ENCODE measurements at regions not wholly inside any gene's neighbourhood (a gene's known extent, or its start where the extent isn't known, plus 50 kb on each side); places are given as distances from the start of the nearest gene placed in this dataset.

DNA sequence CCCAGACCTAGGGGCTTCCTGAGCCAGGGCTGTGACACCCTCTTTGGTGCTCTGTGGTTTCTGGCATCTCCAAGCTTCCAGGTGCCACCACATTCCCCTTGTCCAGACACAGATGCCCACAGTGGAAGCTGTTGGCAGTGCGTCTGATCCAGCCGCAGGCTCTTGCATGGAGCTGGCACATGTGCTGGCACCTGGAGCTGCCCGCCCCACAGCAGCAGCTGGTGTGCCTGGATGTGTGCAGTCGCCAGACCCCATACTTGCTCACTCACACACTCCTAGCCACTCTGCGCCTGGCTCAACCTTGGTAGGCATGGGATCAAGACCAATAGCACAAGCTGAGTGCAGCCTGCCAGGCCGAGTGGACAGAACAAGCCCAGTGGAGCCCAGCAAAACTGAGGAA is 106.5 kb downstream of the LYZL1 start:
- TF ChIP-seq POLR2AphosphoS5 (IDR thresholded peaks at IDR 0.05; ENCODE audit: low read depth, low read length): no peak
- TF ChIP-seq POLR2A (IDR thresholded peaks at IDR 0.05; ENCODE audit: low read depth, low read length): no peak

All from GM12891 (cell line).